Caco-2 (cell line): ENCODE measurements at regions not wholly inside any gene's neighbourhood (a gene's known extent, or its start where the extent isn't known, plus 50 kb on each side); places are given as distances from the start of the nearest gene placed in this dataset.

Source experiments
- BruUV-seq: library from RNA; stranded (reverse); fragments of 400-500 nt; replicated peaks from 2 replicates; lab custom pipeline; 2021; lab: Mats Ljungman, UMichigan
- CTCF ChIA-PET: fragments of 300-600 bp; sonication (Branson Sonifier 250); formaldehyde crosslinking; loops from one replicate; lab custom pipeline; 2022; ENCODE audit warnings: antibody characterized with exemption; lab: Charles Lee
- POLR2A ChIA-PET: fragments of 300-600 bp; sonication (Branson Sonifier 250); formaldehyde crosslinking; loops from one replicate; lab custom pipeline; 2022; ENCODE audit warnings: antibody characterized with exemption; lab: Charles Lee
- DNase-seq, 2 experiments: peaks; one replicate each; pipeline versions ENCODE4 v3.0.0 to v3.0.0-alpha.2; 2020 to 2022
- H3K27me3 ChIP-seq: replicated peaks from 2 replicates; pipeline ENCODE4 v1.6.0; 2011; ENCODE audit warnings: low read length; ENCODE audit not compliant: control insufficient read depth, insufficient read depth
- H3K36me3 ChIP-seq: 2 replicates; pipeline ENCODE4 v1.5.1; 2011; ENCODE audit warnings: low read length; ENCODE audit not compliant: control insufficient read depth, insufficient read depth
- H3K4me1 ChIP-seq: fragments of 250-450 bp; sonication (Bioruptor Pico); 2 replicates; pipeline ENCODE4 v1.5.1; 2020; ENCODE audit warnings: mild to moderate bottlenecking
- H3K4me3 ChIP-seq: 2 replicates; pipeline ENCODE4 v1.5.1; 2011; ENCODE audit warnings: low read depth, mild to moderate bottlenecking, control low read depth, low read length
- H3K9me3 ChIP-seq: fragments of 250-450 bp; sonication (Bioruptor Pico); 2 replicates; pipeline ENCODE4 v1.5.1; 2020; ENCODE audit warnings: mild to moderate bottlenecking, moderate library complexity
- H3K27ac Mint-ChIP-seq: one replicate; pipeline ENCODE4 v1.8.0; 2022; ENCODE audit warnings: mixed read lengths; ENCODE audit not compliant: unreplicated experiment
- H3K27me3 Mint-ChIP-seq: one replicate; pipeline ENCODE4 v1.8.0; 2022; ENCODE audit warnings: mixed read lengths; ENCODE audit not compliant: insufficient read depth, unreplicated experiment
- H3K36me3 Mint-ChIP-seq: one replicate; pipeline ENCODE4 v1.8.0; 2022; ENCODE audit warnings: mild to moderate bottlenecking, mixed read lengths; ENCODE audit not compliant: insufficient read depth, unreplicated experiment
- H3K4me1 Mint-ChIP-seq: one replicate; pipeline ENCODE4 v1.8.0; 2022; ENCODE audit warnings: low read depth, mixed read lengths; ENCODE audit not compliant: unreplicated experiment
- H3K4me3 Mint-ChIP-seq: one replicate; pipeline ENCODE4 v1.8.0; 2022; ENCODE audit warnings: mild to moderate bottlenecking, moderate library complexity, mixed read lengths; ENCODE audit not compliant: unreplicated experiment
- H3K9me3 Mint-ChIP-seq: one replicate; pipeline ENCODE4 v1.8.0; 2022; ENCODE audit warnings: mixed read lengths; ENCODE audit not compliant: unreplicated experiment
- intact Hi-C: fragments of 100-400 bp; cut with micrococcal nuclease; formaldehyde crosslinking; loops from one replicate; pipeline ENCODE4 v1.10.0; 2022; ENCODE audit not compliant: unreplicated experiment
- TF ChIP-seq, protein P1 (sequence below), 2 experiments: fragments of 200-600 bp in 1 of 2; IDR thresholded peaks; 1 replicate in 1 of 2; 2 replicates in 1 of 2; pipeline versions ENCODE4 v1.5.1 to v1.8.0; 2011 to 2022; ENCODE audit warnings: antibody characterized with exemption in 1 of 2, control low read depth in 1 of 2, inconsistent platforms in 1 of 2, low read depth in 1 of 2, low read length in 1 of 2, mild to moderate bottlenecking in 1 of 2, moderate library complexity in 1 of 2; ENCODE audit not compliant: insufficient read depth in 1 of 2, severe bottlenecking in 1 of 2, unreplicated experiment in 1 of 2

DNA sequence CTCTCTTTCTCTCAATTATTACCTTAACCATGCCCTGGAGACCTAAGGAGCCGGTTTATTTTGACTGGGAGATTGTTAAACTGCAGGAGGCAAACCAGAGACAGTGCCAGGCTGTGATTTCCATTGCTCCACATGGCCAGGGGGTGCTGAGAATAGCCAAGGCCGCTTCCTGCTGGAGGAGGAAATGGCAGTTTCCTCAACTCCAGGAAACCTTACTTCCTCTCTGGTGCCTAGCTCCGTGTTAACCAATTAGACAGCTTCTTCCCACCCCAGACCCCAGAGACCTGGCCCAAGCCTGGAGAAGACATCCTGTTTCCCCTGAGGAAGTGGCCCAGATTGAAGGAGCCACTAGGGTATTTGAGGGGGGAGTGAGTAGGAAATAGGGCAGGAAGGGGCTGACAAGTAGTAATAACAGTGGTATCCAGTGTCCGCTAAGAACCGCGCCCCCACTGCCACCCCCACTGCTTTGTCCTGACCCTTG, 161.2 kb downstream of the PLPP3 start:
- intact Hi-C loops = loop anchor here (5.0 kb wide), 2 partner anchors 34 to 74 kb away; no protein-coding TSS in a partner anchor
- ChIA-PET POLR2A (no interaction called here), CTCF (no interaction called here)
- Histone ChIP-seq H3K36me3 (no peaks in the 10 kb centered on the region), H3K4me3 (no peak overlapping the region), H3K4me1 (peaks cover 44% of the 10 kb centered on the region), H3K27me3 (no peaks in the 10 kb centered on the region), H3K9me3 (no peaks in the 10 kb centered on the region)
- H3K27ac Mint-ChIP-seq = peak overlapping the region; percentile 77
- H3K9me3 Mint-ChIP-seq = no peaks in the 10 kb centered on the region
- TF ChIP-seq, protein P1, sequence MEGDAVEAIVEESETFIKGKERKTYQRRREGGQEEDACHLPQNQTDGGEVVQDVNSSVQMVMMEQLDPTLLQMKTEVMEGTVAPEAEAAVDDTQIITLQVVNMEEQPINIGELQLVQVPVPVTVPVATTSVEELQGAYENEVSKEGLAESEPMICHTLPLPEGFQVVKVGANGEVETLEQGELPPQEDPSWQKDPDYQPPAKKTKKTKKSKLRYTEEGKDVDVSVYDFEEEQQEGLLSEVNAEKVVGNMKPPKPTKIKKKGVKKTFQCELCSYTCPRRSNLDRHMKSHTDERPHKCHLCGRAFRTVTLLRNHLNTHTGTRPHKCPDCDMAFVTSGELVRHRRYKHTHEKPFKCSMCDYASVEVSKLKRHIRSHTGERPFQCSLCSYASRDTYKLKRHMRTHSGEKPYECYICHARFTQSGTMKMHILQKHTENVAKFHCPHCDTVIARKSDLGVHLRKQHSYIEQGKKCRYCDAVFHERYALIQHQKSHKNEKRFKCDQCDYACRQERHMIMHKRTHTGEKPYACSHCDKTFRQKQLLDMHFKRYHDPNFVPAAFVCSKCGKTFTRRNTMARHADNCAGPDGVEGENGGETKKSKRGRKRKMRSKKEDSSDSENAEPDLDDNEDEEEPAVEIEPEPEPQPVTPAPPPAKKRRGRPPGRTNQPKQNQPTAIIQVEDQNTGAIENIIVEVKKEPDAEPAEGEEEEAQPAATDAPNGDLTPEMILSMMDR (IDR thresholded peaks at IDR 0.05; ENCODE audit: insufficient read depth in 1 of 2, low read depth in 1 of 2, low read length in 1 of 2, severe bottlenecking in 1 of 2, unreplicated experiment in 1 of 2) = no peak
- peaks cover 37% of the 10 kb centered on the region for H3K4me1 Mint-ChIP-seq
- no peaks in the 10 kb centered on the region for H3K27me3 Mint-ChIP-seq
- no peak overlapping the region for H3K4me3 Mint-ChIP-seq
- BruUV-seq = no TSS peak
- no peak for DNase-seq
- H3K36me3 Mint-ChIP-seq = peaks cover 11% of the 10 kb centered on the region

DNA sequence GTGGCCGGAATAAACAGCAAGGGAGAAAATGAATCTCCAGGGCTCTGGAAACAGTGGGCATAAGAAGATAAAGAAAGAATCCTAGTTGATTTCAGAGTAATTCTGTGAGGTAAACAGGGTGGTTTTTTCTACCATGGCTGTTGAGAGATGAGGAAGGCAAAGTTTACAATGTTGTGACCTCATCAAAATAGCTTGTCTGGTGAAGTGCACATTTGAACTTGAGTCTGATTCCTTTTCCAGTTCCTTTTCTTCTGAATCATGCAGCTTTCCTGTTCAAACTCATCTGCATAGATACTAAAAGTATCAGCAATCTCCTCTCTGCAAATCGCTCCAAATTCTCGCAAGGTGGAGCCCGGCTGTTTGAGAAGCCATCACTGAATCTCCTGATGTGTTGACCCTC, 161.7 kb downstream of the PLPP3 start:
- H3K4me1 ChIP-seq = peaks cover 44% of the 10 kb centered on the region
- H3K4me1 Mint-ChIP-seq = peaks cover 37% of the 10 kb centered on the region
- no peak for DNase-seq
- no TSS peak for BruUV-seq
- POLR2A ChIA-PET = no interaction called here
- no peaks in the 10 kb centered on the region for H3K27me3 ChIP-seq
- no peak overlapping the region for H3K4me3 ChIP-seq
- peak overlapping the region; percentile 77 for H3K27ac Mint-ChIP-seq
- TF ChIP-seq, protein P1 (IDR thresholded peaks at IDR 0.05; ENCODE audit: insufficient read depth in 1 of 2, low read depth in 1 of 2, low read length in 1 of 2, severe bottlenecking in 1 of 2, unreplicated experiment in 1 of 2) = no peak
- intact Hi-C loops = loop anchor here (5.0 kb wide), 2 partner anchors 35 to 75 kb away; no protein-coding TSS in a partner anchor
- H3K27me3 Mint-ChIP-seq = no peaks in the 10 kb centered on the region
- H3K36me3 ChIP-seq = no peaks in the 10 kb centered on the region
- no peak overlapping the region for H3K4me3 Mint-ChIP-seq
- CTCF ChIA-PET = no interaction called here
- no peaks in the 10 kb centered on the region for H3K9me3 ChIP-seq
- H3K36me3 Mint-ChIP-seq = peaks cover 11% of the 10 kb centered on the region
- no peaks in the 10 kb centered on the region for H3K9me3 Mint-ChIP-seq

DNA sequence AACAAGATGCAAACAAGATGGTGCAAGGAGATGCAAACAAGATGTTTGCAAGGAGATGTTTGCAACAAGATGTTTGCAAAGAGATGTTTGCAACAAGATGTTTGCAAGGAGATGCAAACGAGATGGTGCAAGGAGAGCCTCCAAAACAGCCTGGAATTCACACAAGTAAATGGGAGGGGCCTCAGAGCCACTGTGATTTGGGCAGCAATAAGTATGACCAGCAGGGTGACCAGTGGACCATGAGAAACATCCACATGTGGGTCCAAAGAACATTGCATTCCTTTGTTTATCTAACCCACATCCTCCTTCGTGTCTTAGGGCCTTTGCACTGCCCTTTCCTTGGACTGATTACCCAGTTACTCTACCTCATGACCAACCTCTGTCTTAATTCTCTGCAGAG, 162.9 kb downstream of the PLPP3 start:
- no peak overlapping the region for H3K27ac Mint-ChIP-seq
- peaks cover 11% of the 10 kb centered on the region for H3K36me3 Mint-ChIP-seq
- H3K4me1 Mint-ChIP-seq = peaks cover 37% of the 10 kb centered on the region
- ChIA-PET CTCF (no interaction called here), POLR2A (no interaction called here)
- peaks cover 44% of the 10 kb centered on the region for H3K4me1 ChIP-seq
- no peaks in the 10 kb centered on the region for H3K27me3 Mint-ChIP-seq
- H3K36me3 ChIP-seq = no peaks in the 10 kb centered on the region
- DNase-seq = peak; percentile 25 to 63
- H3K9me3 ChIP-seq = no peaks in the 10 kb centered on the region
- no peaks in the 10 kb centered on the region for H3K27me3 ChIP-seq
- no peak overlapping the region for H3K4me3 ChIP-seq
- no peak overlapping the region for H3K4me3 Mint-ChIP-seq
- TF ChIP-seq, protein P1 (IDR thresholded peaks at IDR 0.05; ENCODE audit: insufficient read depth in 1 of 2, low read depth in 1 of 2, low read length in 1 of 2, severe bottlenecking in 1 of 2, unreplicated experiment in 1 of 2) = peak in 1 of 2 experiments; percentile 13
- no peaks in the 10 kb centered on the region for H3K9me3 Mint-ChIP-seq
- intact Hi-C loops = loop anchor here (5.0 kb wide), 2 partner anchors 36 to 76 kb away; no protein-coding TSS in a partner anchor
- BruUV-seq = no TSS peak
